ENCODE measurements at regions not wholly inside any gene's neighbourhood (a gene's known extent, or its start where the extent isn't known, plus 50 kb on each side); places are given as distances from the start of the nearest gene placed in this dataset.

GRCh38 chr6:100136590-100136989 is 142.6 kb upstream of the MCHR2 start:
- Histone ChIP-seq H3K4me3 (replicated peaks; ENCODE audit: insufficient read depth, low read length) (no peak overlapping the region), H3K27ac (replicated peaks) (no peak overlapping the region), H3K27me3 (ENCODE audit: insufficient read depth, poor library complexity, severe bottlenecking) (no peaks in the 10 kb centered on the region)
- no peak for TF ChIP-seq REST (IDR thresholded peaks at IDR 0.05; ENCODE audit: insufficient replicate concordance, low read depth)
- TF ChIP-seq POLR2AphosphoS5 (IDR thresholded peaks at IDR 0.05; ENCODE audit: low read depth): no peak
- no peak for TF ChIP-seq CTCF (IDR thresholded peaks at IDR 0.05; ENCODE audit: insufficient read depth, low read length)
- no peak for TF ChIP-seq SPI1 (IDR thresholded peaks at IDR 0.05; ENCODE audit: borderline replicate concordance, low read depth)
- TF ChIP-seq GABPA (IDR thresholded peaks at IDR 0.05; ENCODE audit: low read depth): no peak
- no peak for DNase-seq (ENCODE audit: low read depth in 1 of 2, low spot score in 1 of 2)

- Histone ChIP-seq H3K27me3 (ENCODE audit: insufficient read depth, poor library complexity, severe bottlenecking) (no peaks in the 10 kb centered on the region), H3K4me3 (replicated peaks; ENCODE audit: insufficient read depth, low read length) (no peak overlapping the region), H3K27ac (replicated peaks) (no peak overlapping the region)
- no peak for DNase-seq (ENCODE audit: low read depth in 1 of 2, low spot score in 1 of 2)
- TF ChIP-seq GABPA (IDR thresholded peaks at IDR 0.05; ENCODE audit: low read depth) (no peak), REST (IDR thresholded peaks at IDR 0.05; ENCODE audit: insufficient replicate concordance, low read depth) (no peak), CTCF (IDR thresholded peaks at IDR 0.05; ENCODE audit: insufficient read depth, low read length) (no peak), POLR2AphosphoS5 (IDR thresholded peaks at IDR 0.05; ENCODE audit: low read depth) (no peak), SPI1 (IDR thresholded peaks at IDR 0.05; ENCODE audit: borderline replicate concordance, low read depth) (no peak)
Observed at GRCh38 chr6:100135977-100136376, 142.0 kb upstream of the MCHR2 start.

- TF ChIP-seq REST (IDR thresholded peaks at IDR 0.05; ENCODE audit: insufficient replicate concordance, low read depth) (no peak), SPI1 (IDR thresholded peaks at IDR 0.05; ENCODE audit: borderline replicate concordance, low read depth) (no peak), CTCF (IDR thresholded peaks at IDR 0.05; ENCODE audit: insufficient read depth, low read length) (no peak), POLR2AphosphoS5 (IDR thresholded peaks at IDR 0.05; ENCODE audit: low read depth) (no peak), GABPA (IDR thresholded peaks at IDR 0.05; ENCODE audit: low read depth) (no peak)
- Histone ChIP-seq H3K4me3 (replicated peaks; ENCODE audit: insufficient read depth, low read length) (no peak overlapping the region), H3K27ac (replicated peaks) (no peak overlapping the region), H3K27me3 (ENCODE audit: insufficient read depth, poor library complexity, severe bottlenecking) (no peaks in the 10 kb centered on the region)
- no peak for DNase-seq (ENCODE audit: low read depth in 1 of 2, low spot score in 1 of 2)
Observed at GRCh38 chr6:100134703-100135102, 140.7 kb upstream of the MCHR2 start.

All from HL-60 (cell line).